NT2/D1 (cell line): ENCODE measurements at regions not wholly inside any gene's neighbourhood (a gene's known extent, or its start where the extent isn't known, plus 50 kb on each side); places are given as distances from the start of the nearest gene placed in this dataset.

ENCODE experiments used
- SUZ12 ChIP-seq: IDR thresholded peaks from 2 replicates; pipeline ENCODE4 v1.6.1; 2011; ENCODE audit not compliant: insufficient read length, insufficient read depth; ENCODE audit errors: extremely low read depth
- YY1 ChIP-seq: IDR thresholded peaks from 2 replicates; pipeline ENCODE4 v1.6.1; 2011; ENCODE audit not compliant: insufficient read length, insufficient read depth
- ZNF274 ChIP-seq: IDR thresholded peaks from 2 replicates; pipeline ENCODE4 v1.6.1; 2011; ENCODE audit warnings: mild to moderate bottlenecking, low read depth, low read length

GRCh38 chr1:115493834-115494233 is 147.9 kb upstream of the VANGL1 start:
- TF ChIP-seq SUZ12, result no peak
- TF ChIP-seq ZNF274, result no peak
- no peak for TF ChIP-seq YY1
